ENCODE measurements at regions not wholly inside any gene's neighbourhood (a gene's known extent, or its start where the extent isn't known, plus 50 kb on each side); places are given as distances from the start of the nearest gene placed in this dataset.

GRCh38 chr2:136175868-136176267, 57.9 kb upstream of the CXCR4 start:
- Mint-ChIP-seq H3K4me1 (peaks cover 23% of the 10 kb centered on the region), H3K27ac (peak overlapping the region; percentile 30), H3K27me3 (no peaks in the 10 kb centered on the region), H3K9me3 (peaks cover 6% of the 10 kb centered on the region), H3K4me3 (no peak overlapping the region), H3K36me3 (no peaks in the 10 kb centered on the region)
- no peak for ATAC-seq

GRCh38 chr2:136175466-136175865, 57.5 kb upstream of the CXCR4 start:
- Mint-ChIP-seq H3K27ac (peak overlapping the region; percentile 30), H3K4me3 (no peak overlapping the region), H3K9me3 (peaks cover 6% of the 10 kb centered on the region), H3K36me3 (no peaks in the 10 kb centered on the region), H3K4me1 (peaks cover 27% of the 10 kb centered on the region), H3K27me3 (no peaks in the 10 kb centered on the region)
- ATAC-seq = no peak

- H3K27me3 Mint-ChIP-seq = no peaks in the 10 kb centered on the region
- ATAC-seq = no peak
- no peaks in the 10 kb centered on the region for H3K36me3 Mint-ChIP-seq
- H3K27ac Mint-ChIP-seq = no peak overlapping the region
- H3K4me3 Mint-ChIP-seq = no peak overlapping the region
- H3K9me3 Mint-ChIP-seq = peaks cover 6% of the 10 kb centered on the region
- peaks cover 34% of the 10 kb centered on the region for H3K4me1 Mint-ChIP-seq
Observed at GRCh38 chr2:136173126-136173525, 55.2 kb upstream of the CXCR4 start.

- Mint-ChIP-seq H3K27ac (peak overlapping the region; percentile 49), H3K4me3 (no peak overlapping the region), H3K36me3 (no peaks in the 10 kb centered on the region), H3K4me1 (peaks cover 43% of the 10 kb centered on the region), H3K9me3 (peaks cover 6% of the 10 kb centered on the region), H3K27me3 (no peaks in the 10 kb centered on the region)
- ATAC-seq = no peak
Observed at GRCh38 chr2:136171223-136171622, 53.3 kb upstream of the CXCR4 start.

- H3K9me3 Mint-ChIP-seq = peaks cover 6% of the 10 kb centered on the region
- H3K27ac Mint-ChIP-seq = no peak overlapping the region
- no peaks in the 10 kb centered on the region for H3K27me3 Mint-ChIP-seq
- peaks cover 37% of the 10 kb centered on the region for H3K4me1 Mint-ChIP-seq
- no peaks in the 10 kb centered on the region for H3K36me3 Mint-ChIP-seq
- no peak overlapping the region for H3K4me3 Mint-ChIP-seq
- no peak for ATAC-seq
Observed at GRCh38 chr2:136168720-136169119, 50.8 kb upstream of the CXCR4 start.

- H3K9me3 Mint-ChIP-seq = peaks cover 6% of the 10 kb centered on the region
- ATAC-seq = no peak
- H3K36me3 Mint-ChIP-seq = no peaks in the 10 kb centered on the region
- H3K4me1 Mint-ChIP-seq = peaks cover 39% of the 10 kb centered on the region
- H3K4me3 Mint-ChIP-seq = no peak overlapping the region
- peak overlapping the region; percentile 11 for H3K27ac Mint-ChIP-seq
- H3K27me3 Mint-ChIP-seq = no peaks in the 10 kb centered on the region
Observed at GRCh38 chr2:136167721-136168475, 49.9 kb upstream of the CXCR4 start.

Data from stimulated activated memory B cell treated with anti-CD40 and anti-IgM and Interleukin-4, amounts not matched to agents 10 μg/mL and 1 μg/mL and 100 μg/mL, for 72 hours (primary cell).